Adipocyte (in vitro differentiated cells): ENCODE measurements at regions not wholly inside any gene's neighbourhood (a gene's known extent, or its start where the extent isn't known, plus 50 kb on each side); places are given as distances from the start of the nearest gene placed in this dataset.
"Not testable (repeated sequence)": the region's sequence is repeated elsewhere in the genome, so short reads cannot be mapped to it uniquely, and the experiment has no call there.

Source experiments
- DNase-seq: peaks from one replicate; pipeline ENCODE4 v3.0.0-alpha.2; 2015; ENCODE audit warnings: low read depth
- H3K27me3 ChIP-seq: replicated peaks from 2 replicates; pipeline ENCODE4 v1.7.0; 2013; ENCODE audit warnings: mild to moderate bottlenecking, low read length, moderate library complexity; ENCODE audit not compliant: control insufficient read depth, insufficient read depth
- H3K36me3 ChIP-seq: 2 replicates; pipeline ENCODE4 v1.7.0; 2013; ENCODE audit warnings: low read length, mild to moderate bottlenecking, moderate library complexity; ENCODE audit not compliant: control insufficient read depth, insufficient read depth, severe bottlenecking
- H3K4me1 ChIP-seq: 2 replicates; pipeline ENCODE4 v1.7.0; 2013; ENCODE audit warnings: mild to moderate bottlenecking, low read length, moderate library complexity; ENCODE audit not compliant: control insufficient read depth, insufficient read depth
- H3K4me3 ChIP-seq: 2 replicates; pipeline ENCODE4 v1.7.0; 2013; ENCODE audit warnings: mild to moderate bottlenecking, low read length, moderate library complexity
- H3K9ac ChIP-seq: 2 replicates; pipeline ENCODE4 v1.7.0; 2013; ENCODE audit warnings: mild to moderate bottlenecking, low read length, moderate library complexity
- H3K9me3 ChIP-seq: 2 replicates; pipeline ENCODE4 v1.7.0; 2013; ENCODE audit warnings: mild to moderate bottlenecking, low read length, moderate library complexity; ENCODE audit not compliant: control insufficient read depth

DNA sequence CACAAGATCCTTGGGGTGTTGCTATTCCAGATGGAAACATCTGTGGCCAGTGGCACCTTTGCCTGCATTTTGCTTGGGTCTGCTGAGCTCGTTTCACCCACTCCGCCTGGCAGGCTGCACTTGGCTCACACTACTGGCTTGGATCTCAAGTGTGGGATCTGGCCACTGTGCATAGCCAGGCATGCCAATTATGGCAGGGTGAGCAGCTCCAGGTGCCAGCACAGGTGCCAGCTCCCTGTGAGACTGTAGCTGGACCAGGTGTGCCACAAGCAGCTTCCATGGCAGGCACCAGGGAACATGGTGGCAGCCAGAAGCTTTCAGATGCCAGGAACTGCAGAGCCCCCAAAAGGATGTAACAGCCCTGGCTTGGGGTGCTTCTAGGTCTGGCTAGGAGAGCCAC is 463.8 kb upstream of the PABPC4L start:
- H3K27me3 ChIP-seq = no peaks in the 10 kb centered on the region
- DNase-seq = no peak
- no peaks in the 10 kb centered on the region for H3K4me1 ChIP-seq
- no peaks in the 10 kb centered on the region for H3K9me3 ChIP-seq
- no peaks in the 10 kb centered on the region for H3K36me3 ChIP-seq
- H3K4me3 ChIP-seq = no peak overlapping the region
- H3K9ac ChIP-seq = no peak overlapping the region

DNA sequence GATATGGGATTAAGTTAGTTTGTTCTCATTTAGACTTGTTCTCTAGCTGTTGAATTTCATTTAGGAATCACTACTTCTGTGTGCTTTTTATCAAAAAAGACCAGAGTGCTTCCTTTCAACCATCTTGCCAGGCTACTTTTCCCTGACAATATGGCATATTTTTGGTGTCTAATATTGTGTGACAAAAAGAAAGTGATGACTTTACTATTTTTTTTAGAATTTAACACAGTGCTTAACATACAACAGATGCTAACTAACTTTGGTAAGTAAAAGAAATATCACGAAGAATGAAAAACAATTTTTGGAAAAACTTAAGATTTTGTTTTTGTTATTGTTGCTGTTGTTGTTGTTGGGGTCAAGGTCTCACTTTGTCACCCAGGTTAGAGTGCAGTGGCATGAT is 462.2 kb upstream of the PABPC4L start:
- Histone ChIP-seq H3K9me3 (no peaks in the 10 kb centered on the region), H3K4me1 (no peaks in the 10 kb centered on the region), H3K4me3 (no peak overlapping the region), H3K36me3 (no peaks in the 10 kb centered on the region), H3K9ac (no peak overlapping the region), H3K27me3 (no peaks in the 10 kb centered on the region)
- no peak for DNase-seq

DNA sequence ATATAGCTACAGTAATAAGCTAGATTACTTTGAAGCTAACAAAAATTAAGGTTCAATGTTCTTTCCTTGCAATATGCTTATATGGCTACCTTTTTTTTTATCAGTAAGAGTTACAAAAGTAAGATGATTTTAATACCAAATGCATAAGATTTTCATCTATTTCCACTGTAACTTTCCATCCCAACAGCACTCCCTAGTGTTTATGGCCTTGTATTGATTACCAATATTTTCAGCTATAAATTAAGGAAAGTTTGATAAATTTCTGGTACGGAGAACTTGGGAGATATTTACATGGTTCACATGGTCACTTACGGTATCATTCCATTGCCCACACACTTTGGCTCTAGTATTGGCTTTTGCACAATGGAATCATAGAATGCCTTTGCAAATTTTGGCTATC is 448.9 kb upstream of the PABPC4L start:
- Histone ChIP-seq H3K36me3 (no peaks in the 10 kb centered on the region), H3K9me3 (no peaks in the 10 kb centered on the region), H3K9ac (no peak overlapping the region), H3K4me3 (no peak overlapping the region), H3K27me3 (no peaks in the 10 kb centered on the region), H3K4me1 (no peaks in the 10 kb centered on the region)
- DNase-seq = peak; percentile 19

DNA sequence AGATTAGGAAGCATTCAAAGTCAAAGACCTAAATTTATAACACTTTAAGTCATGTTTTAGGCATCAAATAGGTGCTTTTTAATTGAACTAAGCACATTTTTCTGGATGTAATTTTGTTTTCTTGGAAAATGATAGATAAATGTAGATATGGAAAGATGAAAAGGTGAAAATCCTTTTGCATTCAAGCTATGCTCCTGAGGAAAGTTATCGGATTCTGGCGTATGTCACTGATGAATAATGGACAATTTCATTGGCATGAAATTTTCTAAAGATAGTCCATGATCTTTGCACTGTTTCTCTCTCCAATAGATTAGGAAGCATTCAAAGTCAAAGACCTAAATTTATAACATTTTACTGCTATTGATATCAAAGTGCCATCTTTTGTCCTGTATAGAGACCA is 444.2 kb upstream of the PABPC4L start:
- Histone ChIP-seq H3K9ac (no peak overlapping the region), H3K36me3 (no peaks in the 10 kb centered on the region), H3K27me3 (no peaks in the 10 kb centered on the region), H3K4me1 (no peaks in the 10 kb centered on the region), H3K9me3 (no peaks in the 10 kb centered on the region), H3K4me3 (no peak overlapping the region)
- DNase-seq = no peak

DNA sequence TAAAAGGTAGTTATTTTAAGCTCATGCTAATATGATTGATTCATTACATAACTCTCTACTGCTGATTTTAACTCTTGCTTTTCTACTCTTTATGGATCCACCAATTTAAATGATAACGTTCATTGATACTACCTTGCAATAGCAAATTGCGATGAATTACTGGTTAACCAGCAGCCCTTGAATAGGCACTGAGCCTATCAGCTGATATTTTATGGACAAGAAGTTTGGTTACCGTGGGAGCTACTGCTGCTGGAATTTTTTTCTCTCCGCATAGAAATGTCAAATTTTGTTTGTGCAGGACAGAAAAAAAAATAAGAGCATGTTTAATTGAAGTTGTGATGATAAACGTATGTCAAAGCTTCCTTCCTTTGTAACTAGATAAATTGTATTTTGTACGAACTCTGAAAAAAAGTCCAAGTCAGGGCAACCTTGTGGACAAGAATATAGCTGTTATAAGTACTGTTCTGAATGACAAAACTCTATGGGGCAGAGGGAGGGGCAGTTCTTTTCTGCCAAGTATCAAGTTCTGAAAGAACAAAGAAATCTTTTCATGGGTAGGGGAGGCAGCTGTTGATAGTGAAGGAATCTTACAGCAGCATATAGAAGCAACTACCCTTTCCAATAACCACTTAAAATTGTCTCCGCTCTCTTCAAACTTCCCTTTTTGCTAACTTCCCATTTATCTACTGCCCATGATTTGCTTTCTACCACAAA is 434.9 kb upstream of the PABPC4L start:
- Histone ChIP-seq H3K4me1 (no peaks in the 10 kb centered on the region), H3K36me3 (no peaks in the 10 kb centered on the region), H3K9me3 (no peaks in the 10 kb centered on the region), H3K27me3 (no peaks in the 10 kb centered on the region), H3K9ac (no peak overlapping the region), H3K4me3 (no peak overlapping the region)
- no peak for DNase-seq

DNA sequence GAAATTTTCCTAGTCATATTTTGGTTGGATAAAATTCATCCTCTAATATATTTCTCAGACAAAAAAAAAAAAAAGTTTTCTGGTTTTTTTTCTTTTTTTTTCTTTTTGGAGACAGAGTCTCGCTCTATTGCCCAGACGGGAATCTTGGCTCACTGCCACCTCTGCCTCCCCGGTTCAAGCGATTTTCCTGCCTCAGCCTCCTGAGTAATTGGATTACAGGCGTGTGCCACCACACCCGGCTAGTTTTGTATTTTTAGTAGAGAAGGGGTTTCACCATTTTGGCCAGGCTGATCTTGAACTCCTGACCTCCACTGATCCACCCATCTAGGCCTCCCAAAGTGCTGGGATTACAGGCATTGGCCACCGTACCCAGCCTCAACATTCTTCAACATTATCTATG is 432.7 kb upstream of the PABPC4L start:
- H3K36me3 ChIP-seq = no peaks in the 10 kb centered on the region
- H3K27me3 ChIP-seq = no peaks in the 10 kb centered on the region
- H3K9ac ChIP-seq = no peak overlapping the region
- no peak for DNase-seq
- no peaks in the 10 kb centered on the region for H3K9me3 ChIP-seq
- no peak overlapping the region for H3K4me3 ChIP-seq
- H3K4me1 ChIP-seq = no peaks in the 10 kb centered on the region

DNA sequence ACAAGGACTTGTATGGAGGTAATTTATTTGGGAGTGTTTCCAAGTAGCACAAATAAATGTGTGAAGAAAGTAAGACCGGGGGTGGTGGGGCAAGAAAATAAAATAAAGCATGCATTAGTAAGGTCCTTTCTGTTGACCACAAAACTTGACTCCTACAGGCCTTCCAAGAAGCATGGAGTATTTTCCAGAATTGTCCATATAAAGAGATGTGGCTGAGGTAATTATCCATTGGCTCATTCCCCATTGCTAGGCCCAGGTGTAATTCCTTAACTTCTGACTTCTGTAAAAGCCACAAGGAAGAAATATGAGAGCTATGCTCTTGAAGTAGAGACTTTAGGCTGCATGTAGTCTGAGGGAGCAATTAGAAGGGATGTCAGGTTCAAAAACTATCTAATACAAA is 430.5 kb upstream of the PABPC4L start:
- Histone ChIP-seq H3K9ac (no peak overlapping the region), H3K9me3 (no peaks in the 10 kb centered on the region), H3K4me1 (no peaks in the 10 kb centered on the region), H3K4me3 (no peak overlapping the region), H3K36me3 (no peaks in the 10 kb centered on the region), H3K27me3 (no peaks in the 10 kb centered on the region)
- no peak for DNase-seq

DNA sequence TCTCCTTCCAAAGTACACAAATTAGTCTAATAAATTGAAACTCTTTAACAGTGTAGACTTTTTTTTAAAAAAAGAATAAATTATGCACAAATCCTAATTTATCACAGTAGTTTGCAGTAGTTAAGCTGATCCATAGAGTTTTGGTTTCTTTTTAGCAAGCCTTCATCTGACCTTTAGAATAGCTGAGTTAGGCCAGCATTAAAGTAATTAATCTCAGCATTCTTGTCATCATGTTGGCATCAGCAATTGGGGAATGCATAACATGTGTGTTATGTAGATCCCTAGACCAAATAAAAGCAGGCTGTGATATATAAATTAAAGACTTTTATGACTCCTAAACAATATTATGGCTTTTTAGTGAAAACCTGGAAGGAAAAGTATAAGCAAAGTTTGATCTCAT is 426.5 kb upstream of the PABPC4L start:
- Histone ChIP-seq H3K36me3 (no peaks in the 10 kb centered on the region), H3K9me3 (no peaks in the 10 kb centered on the region), H3K27me3 (no peaks in the 10 kb centered on the region), H3K9ac (no peak overlapping the region), H3K4me3 (no peak overlapping the region), H3K4me1 (no peaks in the 10 kb centered on the region)
- DNase-seq = peak; percentile 9

DNA sequence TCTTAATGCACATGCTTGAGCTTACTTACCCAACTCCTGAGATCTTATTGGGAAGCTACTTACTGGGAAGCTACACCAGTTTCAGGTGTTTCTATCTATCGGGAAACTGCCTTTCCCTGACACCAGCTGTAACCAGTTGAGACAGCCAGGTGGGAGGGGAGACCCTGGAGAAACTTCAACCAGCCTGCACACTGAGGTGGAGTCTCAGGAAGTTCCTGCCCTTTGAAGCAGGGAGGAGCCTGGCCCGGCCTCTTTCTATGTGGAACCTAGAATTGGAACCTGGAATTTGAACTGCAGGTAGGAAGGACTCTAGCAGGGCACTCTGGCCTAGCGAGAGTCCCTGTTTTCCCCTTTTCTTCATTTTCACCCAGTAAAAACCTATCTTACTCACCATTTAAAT is 425.8 kb upstream of the PABPC4L start:
- DNase-seq = no peak

DNA sequence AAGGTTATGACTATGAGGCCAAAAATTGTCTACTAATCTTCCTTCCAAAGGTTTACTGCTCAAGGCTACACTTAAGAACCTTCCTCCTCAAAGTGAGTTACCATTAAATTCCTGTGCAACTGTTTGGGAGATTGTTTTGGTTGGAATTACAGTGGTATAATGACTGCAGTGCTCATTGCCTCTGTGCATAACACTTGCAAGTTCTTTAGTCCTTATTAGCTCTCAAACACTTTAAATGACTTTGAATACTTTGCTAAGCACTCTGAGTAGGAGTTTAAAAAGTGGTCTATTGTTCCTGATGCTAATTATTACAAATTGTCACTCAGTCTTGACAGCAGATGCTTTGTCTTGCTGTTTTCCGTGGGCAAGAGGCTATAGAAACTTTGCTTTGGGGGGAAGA is 422.8 kb upstream of the PABPC4L start:
- no peaks in the 10 kb centered on the region for H3K27me3 ChIP-seq
- no peak overlapping the region for H3K4me3 ChIP-seq
- DNase-seq = no peak
- no peaks in the 10 kb centered on the region for H3K4me1 ChIP-seq
- H3K9ac ChIP-seq = no peak overlapping the region
- no peaks in the 10 kb centered on the region for H3K36me3 ChIP-seq
- no peaks in the 10 kb centered on the region for H3K9me3 ChIP-seq

More for the DNA sequence above, 425.8 kb upstream of the PABPC4L start:
- Histone ChIP-seq H3K9ac (no peak overlapping the region), H3K4me3 (no peak overlapping the region), H3K4me1 (no peaks in the 10 kb centered on the region), H3K27me3 (no peaks in the 10 kb centered on the region), H3K9me3 (no peaks in the 10 kb centered on the region), H3K36me3 (no peaks in the 10 kb centered on the region)

DNA sequence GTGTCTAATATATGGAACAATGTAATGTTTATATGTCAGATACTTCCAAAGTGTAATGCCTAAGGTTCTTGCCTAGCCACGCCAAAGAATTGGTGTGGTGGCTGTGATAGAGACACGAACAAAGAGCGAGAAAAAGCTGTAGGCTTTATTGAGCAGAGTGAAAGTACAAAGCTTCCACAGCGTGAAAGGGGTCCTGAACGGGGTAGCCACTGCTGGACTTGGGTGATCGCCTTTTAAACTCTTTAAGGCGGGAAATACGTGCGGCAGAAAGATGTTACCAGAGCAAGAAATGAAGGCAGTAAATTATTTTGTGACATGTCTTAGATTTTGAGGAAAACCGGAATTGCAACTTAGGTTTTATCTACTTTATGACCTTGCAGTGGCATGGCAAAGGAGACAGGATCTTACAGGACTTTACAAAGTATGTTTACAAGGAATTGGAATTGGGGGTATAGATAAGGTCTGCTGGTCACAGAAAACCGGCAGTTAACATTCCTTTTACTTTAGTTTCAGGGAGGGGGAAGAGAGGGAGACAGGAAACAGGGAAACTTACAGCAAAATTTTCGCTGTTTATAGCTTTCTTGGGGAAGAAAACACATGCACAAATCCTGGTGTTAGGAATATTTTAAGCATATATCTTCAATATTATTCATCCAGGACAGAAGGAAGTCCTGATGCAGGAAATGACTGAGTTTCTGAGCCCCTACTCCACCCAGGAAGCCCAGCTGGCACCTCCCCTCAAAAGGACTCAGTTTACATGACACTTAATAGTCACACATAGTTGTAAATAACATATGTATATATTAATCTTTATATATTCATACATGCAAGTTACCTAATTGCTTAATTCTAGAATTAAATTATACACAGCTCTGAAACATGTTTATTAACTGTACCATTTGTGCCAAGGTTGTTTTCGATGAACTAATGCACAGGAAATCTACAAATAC is 421.3 kb upstream of the PABPC4L start:
- H3K4me3 ChIP-seq, H3K9ac ChIP-seq, H3K27me3 ChIP-seq, H3K36me3 ChIP-seq, DNase-seq, H3K9me3 ChIP-seq, H3K4me1 ChIP-seq: not testable (repeated sequence)
